ENCODE measurements at regions not wholly inside any gene's neighbourhood (a gene's known extent, or its start where the extent isn't known, plus 50 kb on each side); places are given as distances from the start of the nearest gene placed in this dataset.
"Not testable (repeated sequence)": the region's sequence is repeated elsewhere in the genome, so short reads cannot be mapped to it uniquely, and the experiment has no call there.

DNA sequence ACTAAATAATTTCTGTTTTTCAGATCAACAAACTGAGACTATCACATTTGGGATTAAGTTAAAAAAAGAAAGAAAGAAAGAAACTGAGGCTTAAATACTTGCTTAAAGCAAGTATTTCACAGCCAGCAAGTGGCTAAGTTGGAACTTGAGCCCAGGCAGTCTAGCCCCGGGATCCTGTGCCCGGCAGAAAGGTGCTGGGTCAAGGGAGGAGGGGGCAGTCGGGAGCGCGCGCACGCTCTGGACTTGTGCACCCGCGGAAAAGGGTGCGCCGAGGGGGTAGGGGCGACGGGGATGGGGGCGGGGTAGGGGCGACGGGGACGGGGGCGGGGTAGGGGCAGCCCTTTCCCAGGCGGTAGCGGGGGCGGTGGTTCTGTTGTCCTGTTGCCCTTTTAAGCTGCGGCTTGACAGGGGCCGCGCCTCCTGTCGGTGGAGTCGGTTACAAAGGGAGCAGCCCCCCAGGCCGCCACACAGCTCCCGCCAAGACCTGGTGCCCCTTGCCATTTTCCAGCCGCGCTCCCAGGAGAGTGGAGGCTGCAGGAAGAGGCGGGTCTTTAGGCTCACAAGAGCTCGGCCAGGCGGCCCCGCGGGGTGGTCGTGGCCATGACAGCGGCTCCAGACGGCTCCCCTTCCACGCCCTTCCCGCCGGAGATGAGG is 60.6 kb downstream of the GOLGA8T start:
- H3K9me3 ChIP-seq; H3K4me1 ChIP-seq; H3K36me3 ChIP-seq; DNase-seq (ENCODE audit: low spot score in 2 of 2); H3K27ac ChIP-seq; intact Hi-C loops (cut with DNase I); H3K27me3 ChIP-seq: not testable (repeated sequence)
- H3K4me3 ChIP-seq: peak overlapping the region; percentile 40 to 62

- H3K27ac ChIP-seq; H3K9me3 ChIP-seq; intact Hi-C loops (cut with DNase I); H3K36me3 ChIP-seq; H3K27me3 ChIP-seq; H3K4me1 ChIP-seq: not testable (repeated sequence)
- peak in 1 of 2 donors; percentile 64 for DNase-seq (ENCODE audit: low spot score in 2 of 2)
- H3K4me3 ChIP-seq: peak overlapping the region; percentile 40 to 62
These were observed 61.1 kb downstream of the GOLGA8T start for GRCh38 chr15:30196009-30196375.

GRCh38 chr15:30196769-30197168 is 61.9 kb downstream of the GOLGA8T start:
- DNase-seq (ENCODE audit: low spot score in 2 of 2); H3K27ac ChIP-seq; H3K36me3 ChIP-seq; H3K4me1 ChIP-seq; H3K4me3 ChIP-seq; H3K27me3 ChIP-seq; H3K9me3 ChIP-seq; intact Hi-C loops (cut with DNase I): not testable (repeated sequence)

GRCh38 chr15:30201517-30201916 is 66.7 kb downstream of the GOLGA8T start:
- H3K36me3 ChIP-seq; H3K27me3 ChIP-seq; H3K4me1 ChIP-seq; DNase-seq (ENCODE audit: low spot score in 2 of 2); H3K4me3 ChIP-seq; H3K27ac ChIP-seq; H3K9me3 ChIP-seq; intact Hi-C loops (cut with DNase I): not testable (repeated sequence)

DNA sequence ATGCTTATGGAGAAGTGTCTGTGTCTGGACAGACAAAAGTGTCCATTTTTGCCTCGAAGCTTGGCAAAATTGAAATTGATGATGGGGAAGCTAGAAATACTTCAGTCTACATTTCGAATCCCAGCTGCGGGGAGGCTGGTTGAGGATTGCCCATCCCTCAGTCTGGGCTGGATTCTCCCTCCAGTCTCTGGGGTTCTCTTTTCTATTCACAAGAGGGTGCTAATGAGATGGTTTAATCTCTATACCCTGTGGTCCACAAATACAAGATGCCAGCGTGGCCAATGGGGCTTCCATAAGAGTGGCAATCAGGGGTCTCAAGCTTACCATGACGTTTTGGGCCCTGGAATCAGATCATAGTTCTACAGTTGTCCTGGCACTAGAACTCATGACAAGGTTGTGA is 78.9 kb downstream of the GOLGA8T start:
- DNase-seq (ENCODE audit: low spot score in 2 of 2); H3K27ac ChIP-seq; H3K4me1 ChIP-seq; intact Hi-C loops (cut with DNase I); H3K9me3 ChIP-seq; H3K4me3 ChIP-seq; H3K36me3 ChIP-seq; H3K27me3 ChIP-seq: not testable (repeated sequence)

- H3K4me3 ChIP-seq; H3K9me3 ChIP-seq; H3K36me3 ChIP-seq; H3K4me1 ChIP-seq; intact Hi-C loops (cut with DNase I); H3K27me3 ChIP-seq; H3K27ac ChIP-seq; DNase-seq (ENCODE audit: low spot score in 2 of 2): not testable (repeated sequence)
These were observed 87.0 kb downstream of the GOLGA8T start for GRCh38 chr15:30221803-30222202.

DNA sequence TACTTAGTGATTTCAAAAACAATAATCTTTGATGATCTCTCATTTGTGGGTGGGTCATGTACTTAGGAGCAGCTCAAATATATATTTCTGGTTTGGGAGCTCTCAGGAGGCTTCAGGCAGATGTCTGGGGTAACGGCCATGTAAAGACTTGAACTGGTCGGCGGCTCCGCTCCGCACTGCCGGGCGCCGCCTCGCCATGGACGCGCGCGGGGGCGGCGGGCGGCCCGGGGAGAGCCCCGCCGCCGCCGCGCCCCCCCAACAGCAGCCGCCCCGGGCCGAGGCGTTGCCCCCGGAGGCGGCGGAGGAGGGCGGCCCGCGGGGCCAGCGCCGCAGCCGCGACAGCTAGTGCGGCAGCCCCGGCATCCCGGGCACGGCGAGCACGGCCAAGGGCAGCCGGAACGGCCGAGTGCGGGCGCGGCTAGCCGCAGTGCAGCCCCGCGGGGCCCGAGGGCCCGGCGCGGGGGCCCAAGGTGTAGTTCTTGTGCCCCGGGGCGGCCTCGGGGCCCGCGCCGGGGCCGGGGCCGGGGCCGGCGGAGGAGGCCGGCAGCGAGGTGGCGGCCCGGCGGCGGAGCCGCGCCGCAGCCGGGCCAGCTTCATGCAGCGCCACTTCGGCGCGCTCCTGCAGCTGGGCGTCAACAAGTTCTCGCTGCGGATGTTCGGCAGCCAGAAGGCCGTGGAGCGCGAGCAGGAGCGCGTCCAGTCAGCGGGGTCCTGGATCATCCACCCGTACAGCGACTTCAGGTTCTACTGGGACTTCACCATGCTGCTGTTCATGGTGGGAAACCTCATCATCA is 88.1 kb downstream of the GOLGA8T start:
- H3K4me3 ChIP-seq; H3K27me3 ChIP-seq; intact Hi-C loops (cut with DNase I); H3K36me3 ChIP-seq; H3K27ac ChIP-seq; H3K4me1 ChIP-seq; DNase-seq (ENCODE audit: low spot score in 2 of 2); H3K9me3 ChIP-seq: not testable (repeated sequence)

- H3K27me3 ChIP-seq; DNase-seq (ENCODE audit: low spot score in 2 of 2); H3K4me1 ChIP-seq; H3K4me3 ChIP-seq; H3K27ac ChIP-seq; intact Hi-C loops (cut with DNase I); H3K36me3 ChIP-seq; H3K9me3 ChIP-seq: not testable (repeated sequence)
These were observed 90.5 kb downstream of the GOLGA8T start for GRCh38 chr15:30225233-30225891.

- intact Hi-C loops (cut with DNase I); H3K27ac ChIP-seq; H3K4me3 ChIP-seq; H3K36me3 ChIP-seq; H3K9me3 ChIP-seq; H3K4me1 ChIP-seq; H3K27me3 ChIP-seq: not testable (repeated sequence)
- DNase-seq (ENCODE audit: low spot score in 2 of 2): peak in 1 of 2 donors; percentile 4
These were observed 126.7 kb downstream of the GOLGA8T start for GRCh38 chr15:30261432-30262141.

GRCh38 chr15:30262142-30262460 is 127.2 kb downstream of the GOLGA8T start:
- DNase-seq (ENCODE audit: low spot score in 2 of 2); H3K9me3 ChIP-seq; H3K4me1 ChIP-seq; intact Hi-C loops (cut with DNase I); H3K4me3 ChIP-seq; H3K36me3 ChIP-seq; H3K27me3 ChIP-seq; H3K27ac ChIP-seq: not testable (repeated sequence)

GRCh38 chr15:30264000-30264399 is 129.1 kb downstream of the GOLGA8T start:
- peak in 1 of 2 donors; percentile 43 for DNase-seq (ENCODE audit: low spot score in 2 of 2)
- H3K4me3 ChIP-seq; H3K9me3 ChIP-seq; H3K36me3 ChIP-seq; intact Hi-C loops (cut with DNase I); H3K27me3 ChIP-seq; H3K27ac ChIP-seq; H3K4me1 ChIP-seq: not testable (repeated sequence)

- H3K9me3 ChIP-seq; intact Hi-C loops (cut with DNase I); H3K4me3 ChIP-seq; H3K27ac ChIP-seq; DNase-seq (ENCODE audit: low spot score in 2 of 2); H3K4me1 ChIP-seq; H3K36me3 ChIP-seq; H3K27me3 ChIP-seq: not testable (repeated sequence)
These were observed 98.0 kb downstream of the CHRFAM7A start for GRCh38 chr15:30295150-30295844.

GRCh38 chr15:30303968-30304367 is 89.4 kb downstream of the CHRFAM7A start:
- H3K4me3 ChIP-seq; intact Hi-C loops (cut with DNase I); H3K27ac ChIP-seq; H3K27me3 ChIP-seq; H3K4me1 ChIP-seq; H3K9me3 ChIP-seq; H3K36me3 ChIP-seq; DNase-seq (ENCODE audit: low spot score in 2 of 2): not testable (repeated sequence)

Data from ascending aorta (tissue), 2 donors.